ENCODE measurements at regions not wholly inside any gene's neighbourhood (a gene's known extent, or its start where the extent isn't known, plus 50 kb on each side); places are given as distances from the start of the nearest gene placed in this dataset.

- Mint-ChIP-seq H3K27me3 (peaks cover 9% of the 10 kb centered on the region), H3K9me3 (no peaks in the 10 kb centered on the region), H3K36me3 (no peaks in the 10 kb centered on the region), H3K4me3 (no peak overlapping the region), H3K27ac (no peak overlapping the region), H3K4me1 (no peaks in the 10 kb centered on the region)
- no peak for DNase-seq
Observed at GRCh38 chr6:168390749-168391420, 50.1 kb upstream of the SMOC2 start.

Data from activated naive CD8-positive, alpha-beta T cell treated with anti-CD3 and anti-CD28 coated beads for 36 hours (primary cell).